Psoas muscle (tissue), 7 donors: ENCODE measurements at regions not wholly inside any gene's neighbourhood (a gene's known extent, or its start where the extent isn't known, plus 50 kb on each side); places are given as distances from the start of the nearest gene placed in this dataset.

ENCODE experiments used
- ATAC-seq, 4 donors: fragments of 200-7000 bp; cut with Tn5 transposase; one replicate each; pipeline ENCODE4 v1.9.1; 2020; ENCODE audit warnings: moderate library complexity in 3 of 4, mild to moderate bottlenecking in 2 of 4
- DNase-seq, 2 donors: peaks; one replicate each; pipeline ENCODE4 v3.0.0-alpha.2; 2020
- H3K27ac ChIP-seq: fragments of 200-600 bp; one replicate; pipeline ENCODE4 v1.8.0; 2022
- H3K27me3 ChIP-seq, 3 donors: fragments of 200-600 bp in 1 of 3; one replicate each; pipeline versions ENCODE4 v1.6.1 to v1.8.0; 2013 to 2022; ENCODE audit warnings: low read length in 2 of 3, mild to moderate bottlenecking in 2 of 3, moderate library complexity in 1 of 3; ENCODE audit not compliant: insufficient read depth in 3 of 3
- H3K36me3 ChIP-seq, 2 donors: fragments of 200-600 bp in 1 of 2; one replicate each; pipeline versions ENCODE4 v1.6.1 to v1.8.0; 2013 to 2022; ENCODE audit warnings: low read depth in 1 of 2, mild to moderate bottlenecking in 1 of 2, moderate library complexity in 1 of 2; ENCODE audit not compliant: insufficient read depth in 1 of 2
- H3K4me1 ChIP-seq: fragments of 200-600 bp; one replicate; pipeline ENCODE4 v1.8.0; 2022
- H3K4me3 ChIP-seq: fragments of 200-600 bp; one replicate; pipeline ENCODE4 v1.8.0; 2022; ENCODE audit warnings: mild to moderate bottlenecking
- H3K9me3 ChIP-seq: fragments of 200-600 bp; one replicate; pipeline ENCODE4 v1.8.0; 2022
- WGBS, 3 donors: extraction: QIAGEN DNeasy Blood & Tissue Kit; methylation state at CpG; one replicate each; pipeline versions ENCODE4 v1.1.6 to v1.1.7; 2013; 5-methylcytosine and 5-hydroxymethylcytosine counted together
- intact Hi-C, 2 donors: fragments of 100-400 bp; cut with DNase I; formaldehyde crosslinking; loops; one replicate each; pipeline versions ENCODE4 v1.11.0 to v1.14.2; 2022
- TF ChIP-seq, protein P1 (sequence below): fragments of 200-600 bp; IDR thresholded peaks from one replicate; pipeline ENCODE4 v1.8.0; 2022; ENCODE audit warnings: antibody characterized with exemption
- donor health status: healthy with polysubstance abuse.
- donor health status: DM: no; HTN: no; CAD: no; lungs with moderate emphysema.
- donor health status: Bipolar disorder and iron deficiency.
- donor health status: healthy.
- donor health status: DM: yes; HTN: yes; CAD: no.
- donor health status: DM: no; HTN: no; CAD: no.
- donor health status: DM: yes; HTN: yes; CAD: no.

DNA sequence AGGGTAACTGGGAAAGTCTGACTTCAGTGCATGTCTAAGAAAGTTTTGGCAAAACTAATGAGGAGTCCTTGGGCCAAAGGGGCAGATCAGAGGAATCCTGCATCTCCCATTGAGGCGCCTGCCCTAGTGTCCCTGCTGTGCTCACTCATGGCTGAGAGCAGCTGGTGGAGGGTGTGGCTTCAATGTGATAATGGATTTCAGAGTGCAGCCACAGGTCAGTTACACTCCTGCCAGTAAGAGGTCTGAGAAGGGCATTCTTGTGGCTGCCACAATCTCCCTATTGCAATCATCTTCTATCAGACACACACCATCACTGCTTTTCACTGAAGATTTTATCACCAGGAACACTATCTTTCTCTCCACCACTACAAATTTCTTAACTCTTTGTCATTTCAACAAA, 457.1 kb downstream of the MID1IP1 start:
- H3K9me3 ChIP-seq: no peaks in the 10 kb centered on the region
- 50 to 90% (median 61%) methylated on average over 1 of the region's 1 CpG for WGBS, 3 donors
- ATAC-seq (peak in 1 of 4 donors; percentile 41), DNase-seq (no peak)
- H3K27ac ChIP-seq: no peak overlapping the region
- no peak overlapping the region for H3K4me3 ChIP-seq
- TF ChIP-seq, protein P1, sequence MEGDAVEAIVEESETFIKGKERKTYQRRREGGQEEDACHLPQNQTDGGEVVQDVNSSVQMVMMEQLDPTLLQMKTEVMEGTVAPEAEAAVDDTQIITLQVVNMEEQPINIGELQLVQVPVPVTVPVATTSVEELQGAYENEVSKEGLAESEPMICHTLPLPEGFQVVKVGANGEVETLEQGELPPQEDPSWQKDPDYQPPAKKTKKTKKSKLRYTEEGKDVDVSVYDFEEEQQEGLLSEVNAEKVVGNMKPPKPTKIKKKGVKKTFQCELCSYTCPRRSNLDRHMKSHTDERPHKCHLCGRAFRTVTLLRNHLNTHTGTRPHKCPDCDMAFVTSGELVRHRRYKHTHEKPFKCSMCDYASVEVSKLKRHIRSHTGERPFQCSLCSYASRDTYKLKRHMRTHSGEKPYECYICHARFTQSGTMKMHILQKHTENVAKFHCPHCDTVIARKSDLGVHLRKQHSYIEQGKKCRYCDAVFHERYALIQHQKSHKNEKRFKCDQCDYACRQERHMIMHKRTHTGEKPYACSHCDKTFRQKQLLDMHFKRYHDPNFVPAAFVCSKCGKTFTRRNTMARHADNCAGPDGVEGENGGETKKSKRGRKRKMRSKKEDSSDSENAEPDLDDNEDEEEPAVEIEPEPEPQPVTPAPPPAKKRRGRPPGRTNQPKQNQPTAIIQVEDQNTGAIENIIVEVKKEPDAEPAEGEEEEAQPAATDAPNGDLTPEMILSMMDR: no peak
- H3K4me1 ChIP-seq: no peaks in the 10 kb centered on the region
- no peaks in the 10 kb centered on the region for H3K36me3 ChIP-seq
- intact Hi-C loops: no loop called here
- peaks cover 0 to 15% (median 0%) of the 10 kb centered on the region in 3 donors for H3K27me3 ChIP-seq

DNA sequence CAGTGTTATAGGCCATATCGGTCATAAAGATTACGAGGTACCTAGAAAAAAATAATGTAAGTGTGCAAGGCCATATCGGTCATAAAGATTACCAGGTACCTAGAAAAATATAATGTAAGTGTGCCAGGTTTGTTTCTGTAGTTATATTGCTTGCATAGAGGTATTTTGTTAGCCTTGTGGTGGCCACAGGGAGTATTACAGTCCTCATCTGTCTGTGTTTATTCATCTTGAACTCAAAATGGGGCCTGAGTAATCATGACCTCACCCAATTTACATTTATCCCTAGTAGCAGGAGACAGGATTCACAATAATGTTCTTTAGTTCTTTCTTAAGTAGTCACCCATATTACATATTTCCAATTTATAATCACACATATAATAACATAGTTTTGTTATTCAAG, 459.7 kb downstream of the MID1IP1 start:
- Histone ChIP-seq H3K9me3 (no peaks in the 10 kb centered on the region), H3K27ac (no peak overlapping the region), H3K4me3 (no peak overlapping the region), H3K36me3 (no peaks in the 10 kb centered on the region), H3K27me3 (peaks cover 0 to 22% (median 0%) of the 10 kb centered on the region in 3 donors), H3K4me1 (no peaks in the 10 kb centered on the region)
- 87 to 98% (median 98%) methylated on average over 3 of the region's 3 CpGs for WGBS, 3 donors
- TF ChIP-seq, protein P1: no peak
- intact Hi-C loops: no loop called here
- ATAC-seq (no peak), DNase-seq (no peak)

DNA sequence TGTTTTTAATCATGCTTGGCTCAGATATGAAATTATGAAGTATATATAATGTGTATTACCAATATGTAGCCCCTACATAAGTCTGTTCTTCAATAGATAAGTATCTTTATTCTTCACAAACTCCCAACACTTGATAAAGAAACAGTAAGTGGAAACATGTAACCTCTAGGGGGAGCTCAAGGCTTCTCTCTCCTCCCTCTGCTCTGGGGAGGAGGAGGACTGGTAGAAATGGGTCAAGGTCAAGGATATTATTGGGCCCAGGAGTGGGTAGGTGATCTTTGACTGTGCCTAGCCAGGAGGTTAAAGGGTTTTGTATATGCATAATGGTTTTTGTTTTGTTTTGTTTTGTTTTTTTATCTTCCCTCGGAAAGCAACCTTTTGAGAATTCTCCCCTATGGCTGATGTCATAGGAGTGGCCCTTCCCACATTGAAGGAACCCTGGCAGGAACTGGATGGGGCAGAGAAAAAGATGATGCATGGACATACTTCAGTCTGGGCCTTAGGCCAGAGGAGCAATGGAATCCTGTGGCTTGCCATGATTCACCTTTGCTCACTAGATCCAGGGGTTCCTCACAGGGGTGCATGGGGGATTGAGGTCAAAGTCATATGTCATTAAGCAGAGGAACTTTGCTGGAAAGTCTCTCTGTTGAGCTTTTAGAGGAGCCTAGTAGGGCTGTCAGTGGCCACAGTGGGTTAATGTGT, 460.3 kb downstream of the MID1IP1 start:
- DNase-seq (no peak), ATAC-seq (peak in 1 of 4 donors; percentile 57)
- H3K9me3 ChIP-seq: no peaks in the 10 kb centered on the region
- TF ChIP-seq, protein P1: peak; percentile 50
- no peak overlapping the region for H3K27ac ChIP-seq
- H3K36me3 ChIP-seq: no peaks in the 10 kb centered on the region
- intact Hi-C loops: no loop called here
- H3K4me1 ChIP-seq: no peaks in the 10 kb centered on the region
- H3K27me3 ChIP-seq: peaks cover 0 to 22% (median 0%) of the 10 kb centered on the region in 3 donors
- H3K4me3 ChIP-seq: no peak overlapping the region
- WGBS, 3 donors: 55 to 94% (median 86%) methylated on average over 1 of the region's 1 CpG

DNA sequence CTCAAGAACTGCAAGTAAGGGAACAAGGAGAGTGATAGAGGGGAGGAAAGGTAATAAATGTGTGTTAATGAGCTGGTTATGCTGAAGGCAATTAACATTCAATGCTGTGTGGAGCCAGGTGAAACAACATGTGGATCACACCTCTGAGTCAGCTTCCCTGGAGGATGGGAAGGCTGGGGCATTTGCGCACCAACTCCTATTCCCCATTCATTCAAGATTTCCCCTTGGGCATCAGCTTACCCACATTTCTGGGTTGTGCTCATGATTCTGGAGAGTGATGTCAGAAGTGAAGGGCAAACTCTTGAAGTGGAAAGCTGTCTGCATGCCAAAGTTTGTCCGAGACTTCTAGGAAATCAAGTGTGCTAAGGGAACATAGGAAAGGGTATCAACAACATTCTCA, 461.4 kb downstream of the MID1IP1 start:
- WGBS, 3 donors: 80 to 88% (median 87%) methylated on average over 2 of the region's 2 CpGs

More for the DNA sequence above, 461.4 kb downstream of the MID1IP1 start:
- Histone ChIP-seq H3K9me3 (no peaks in the 10 kb centered on the region), H3K27ac (no peak overlapping the region), H3K27me3 (peaks cover 0 to 27% (median 0%) of the 10 kb centered on the region in 3 donors), H3K4me1 (no peaks in the 10 kb centered on the region), H3K36me3 (no peaks in the 10 kb centered on the region), H3K4me3 (no peak overlapping the region)
- no peak for DNase-seq
- no peak for ATAC-seq
- intact Hi-C loops: no loop called here
- TF ChIP-seq, protein P1: no peak
